H1 (cell line): ENCODE measurements at regions not wholly inside any gene's neighbourhood (a gene's known extent, or its start where the extent isn't known, plus 50 kb on each side); places are given as distances from the start of the nearest gene placed in this dataset.

Experiments used
- CTCF ChIP-seq, 3 experiments: IDR thresholded peaks; 1 replicate in 2 of 3; 2 replicates in 1 of 3; pipeline versions ENCODE4 v1.5.1 to v1.6.1; 2011; ENCODE audit warnings: low read length in 3 of 3, mild to moderate bottlenecking in 3 of 3, inconsistent platforms in 2 of 3, low read depth in 1 of 3, moderate library complexity in 1 of 3; ENCODE audit not compliant: insufficient read depth in 1 of 3; ENCODE audit errors: control extremely low read depth in 1 of 3
- POLR2A ChIP-seq, 2 experiments: IDR thresholded peaks; 1 replicate in 1 of 2; 2 replicates in 1 of 2; pipeline ENCODE4 v1.6.1; 2011; ENCODE audit warnings: low read depth in 2 of 2, low read length in 2 of 2, mild to moderate bottlenecking in 2 of 2; ENCODE audit errors: control extremely low read depth in 1 of 2
- SIN3A ChIP-seq, 2 experiments: IDR thresholded peaks in 1 of 2; conservative IDR thresholded peaks in 1 of 2; 2 replicates each; pipeline ENCODE4 v1.6.1; 2011 to 2012; ENCODE audit warnings: low read length in 2 of 2, improper control_type of control experiment in 1 of 2, low read depth in 1 of 2, mild to moderate bottlenecking in 1 of 2
- TEAD4 ChIP-seq: IDR thresholded peaks from 2 replicates; pipeline ENCODE4 v1.6.1; 2012; ENCODE audit warnings: low read depth, low read length, inconsistent platforms, mixed read lengths
- TF ChIP-seq, protein P1 (sequence below): IDR thresholded peaks from 2 replicates; pipeline ENCODE4 v1.6.1; 2011; ENCODE audit warnings: low read depth, mild to moderate bottlenecking, low read length; ENCODE audit not compliant: insufficient read depth

DNA sequence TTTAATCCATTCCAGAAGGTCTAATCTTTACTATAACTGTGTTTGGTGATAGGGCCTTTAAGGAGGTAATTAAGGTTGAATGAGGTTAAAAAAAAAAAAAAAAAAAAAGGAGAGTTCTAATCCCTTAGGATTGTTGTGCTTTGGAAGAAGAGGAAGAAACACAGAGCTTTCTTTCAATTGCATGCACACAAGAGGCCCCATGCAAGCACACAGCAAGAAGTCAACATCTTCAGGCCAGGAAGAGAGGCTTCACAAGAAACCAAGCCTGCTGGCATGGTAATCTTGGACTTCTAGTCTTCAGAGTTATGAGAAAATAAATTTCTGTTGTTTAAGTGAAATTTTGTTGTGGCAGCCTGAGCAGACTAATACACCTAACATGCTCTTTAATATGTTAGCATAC, 118.6 kb downstream of the NAA11 start:
- TF ChIP-seq POLR2A (IDR thresholded peaks at IDR 0.05; ENCODE audit: control extremely low read depth in 1 of 2, low read depth in 2 of 2, low read length in 2 of 2) (no peak), SIN3A (conservative IDR thresholded peaks at IDR 0.05 in 1 of 2, IDR thresholded peaks at IDR 0.05 in 1 of 2; ENCODE audit: low read depth in 1 of 2, low read length in 2 of 2) (no peak), TEAD4 (no peak), CTCF (IDR thresholded peaks at IDR 0.05; ENCODE audit: control extremely low read depth in 1 of 3, insufficient read depth in 1 of 3, low read depth in 1 of 3, low read length in 3 of 3) (no peak)
- TF ChIP-seq, protein P1, sequence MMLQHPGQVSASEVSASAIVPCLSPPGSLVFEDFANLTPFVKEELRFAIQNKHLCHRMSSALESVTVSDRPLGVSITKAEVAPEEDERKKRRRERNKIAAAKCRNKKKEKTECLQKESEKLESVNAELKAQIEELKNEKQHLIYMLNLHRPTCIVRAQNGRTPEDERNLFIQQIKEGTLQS: no peak
